DMS53 treated with DMSO at 0.1 percent for 48 hours (cell line): ENCODE measurements at regions not wholly inside any gene's neighbourhood (a gene's known extent, or its start where the extent isn't known, plus 50 kb on each side); places are given as distances from the start of the nearest gene placed in this dataset.
"Not testable (repeated sequence)": the region's sequence is repeated elsewhere in the genome, so short reads cannot be mapped to it uniquely, and the experiment has no call there.

Experiments
- DNase-seq: peaks from one replicate; lab custom pipeline; 2025; ENCODE audit not compliant: unreplicated experiment; lab: John Stamatoyannopoulos, UW

DNA sequence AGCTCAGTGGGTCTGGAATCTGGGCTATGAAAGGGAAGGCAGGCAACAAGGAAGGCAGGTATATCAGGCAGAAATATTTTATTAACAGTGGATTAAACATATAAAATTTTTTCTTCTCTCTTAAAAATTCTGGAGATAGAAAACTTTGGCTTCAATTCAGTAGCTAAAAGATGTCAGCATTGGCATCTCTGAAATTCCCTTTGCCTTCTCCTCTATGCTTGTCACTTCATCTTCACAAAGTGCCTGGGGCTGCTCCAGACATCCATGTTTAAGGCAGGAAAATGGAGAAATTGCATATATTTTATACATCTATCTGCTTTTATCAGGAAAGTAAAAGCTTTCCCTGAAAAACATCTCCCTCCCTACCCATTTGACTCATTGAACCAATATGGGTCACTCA is 894.1 kb upstream of the API5 start:
- no peak for DNase-seq

DNA sequence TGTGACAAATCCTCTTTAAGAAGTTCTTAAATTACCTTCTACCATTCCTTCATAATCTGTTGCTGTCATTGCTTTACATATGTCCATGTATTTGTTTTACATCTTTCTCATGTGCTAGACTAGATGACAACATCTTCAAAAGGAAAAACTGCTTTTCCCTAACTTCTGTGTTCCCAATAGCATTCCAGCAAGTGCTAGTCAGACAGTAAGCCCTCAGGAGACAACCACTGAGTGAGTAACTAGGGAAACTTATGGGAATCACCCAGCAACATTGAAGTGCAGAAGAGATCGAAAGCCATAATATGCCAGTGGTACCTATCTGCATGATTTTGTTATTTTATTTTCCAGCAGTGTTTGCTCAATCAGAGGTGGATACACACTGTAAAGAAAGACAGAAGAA is 889.7 kb upstream of the API5 start:
- no peak for DNase-seq

DNA sequence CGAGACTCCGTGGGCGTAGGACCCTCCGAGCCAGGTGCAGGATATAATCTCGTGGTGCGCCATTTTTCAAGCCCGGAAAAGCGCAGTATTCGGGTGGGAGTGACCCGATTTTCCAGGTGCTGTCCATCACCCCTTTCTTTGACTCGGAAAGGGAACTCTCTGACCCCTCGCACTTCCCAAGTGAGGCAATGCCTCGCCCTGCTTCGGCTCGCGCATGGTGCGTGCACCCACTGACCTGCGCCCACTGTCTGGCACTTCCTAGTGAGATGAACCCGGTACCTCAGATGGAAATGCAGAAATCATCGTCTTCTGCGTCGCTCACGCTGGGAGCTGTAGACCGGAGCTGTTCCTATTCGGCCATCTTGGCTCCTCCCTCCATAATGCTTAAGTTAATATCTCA is 876.9 kb upstream of the API5 start:
- not testable (repeated sequence) for DNase-seq

- no peak for DNase-seq
Measured at GRCh38 chr11:42444406-42444805, 867.4 kb upstream of the API5 start.

- DNase-seq: peak; percentile 8
Measured at GRCh38 chr11:42462558-42463310, 849.1 kb upstream of the API5 start.

GRCh38 chr11:42465623-42466022 is 846.2 kb upstream of the API5 start:
- peak; percentile 75 for DNase-seq

DNA sequence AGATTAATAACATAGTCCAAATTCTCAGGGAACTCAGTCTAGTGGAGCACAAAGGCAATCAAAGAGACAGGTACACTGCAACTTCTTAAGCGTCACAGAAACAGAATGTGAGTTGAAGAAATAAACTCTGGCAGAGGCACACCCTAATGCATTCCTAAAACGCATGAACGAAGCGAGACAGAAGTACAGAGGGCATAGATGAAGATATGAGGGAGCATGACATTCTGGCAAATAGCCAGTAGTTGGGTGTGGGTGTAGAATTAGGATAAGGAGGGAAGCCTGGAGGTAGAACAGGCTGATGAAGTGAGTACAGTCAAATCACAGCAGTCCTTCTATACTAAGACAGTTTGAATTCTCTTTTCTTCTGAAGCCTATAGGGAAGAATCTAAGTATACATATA is 838.7 kb upstream of the API5 start:
- no peak for DNase-seq

DNA sequence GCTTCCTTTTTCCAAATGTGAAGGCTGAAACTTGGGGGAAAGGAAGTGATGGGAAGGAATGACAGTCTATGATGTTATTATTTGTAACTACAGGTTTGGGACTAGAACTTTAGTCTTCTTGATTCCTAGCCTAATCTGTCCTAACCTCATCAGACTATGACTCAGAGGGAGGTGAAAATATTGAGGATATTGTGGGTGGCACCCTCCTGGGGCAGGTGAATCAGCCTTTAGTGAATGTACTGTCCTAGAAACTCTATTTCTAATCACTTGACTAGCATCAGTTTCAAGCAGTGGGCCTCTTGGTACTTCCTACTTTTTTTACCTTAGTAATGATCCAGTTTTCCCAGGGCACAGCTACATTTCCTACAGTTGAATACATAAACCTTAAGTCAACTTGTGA is 829.0 kb upstream of the API5 start:
- DNase-seq: no peak

DNA sequence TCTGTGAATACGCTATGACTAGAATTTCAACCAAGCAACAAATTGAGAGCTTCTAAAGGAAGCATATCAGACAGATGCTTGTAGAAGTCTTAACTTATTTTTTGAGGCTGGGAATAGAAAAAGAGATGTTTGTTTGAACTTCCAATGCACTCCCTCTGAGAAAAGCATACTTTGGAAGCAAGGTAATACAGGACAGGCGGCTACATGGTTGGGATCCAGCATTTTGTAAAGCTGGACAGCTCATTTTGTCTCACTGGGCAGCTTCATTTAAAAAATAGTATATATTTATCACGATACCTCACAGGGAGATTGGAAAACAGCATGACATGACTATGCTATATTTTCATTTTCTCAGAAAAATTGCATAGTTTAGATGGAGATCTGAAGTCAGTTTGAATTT is 821.3 kb upstream of the API5 start:
- DNase-seq: no peak

DNA sequence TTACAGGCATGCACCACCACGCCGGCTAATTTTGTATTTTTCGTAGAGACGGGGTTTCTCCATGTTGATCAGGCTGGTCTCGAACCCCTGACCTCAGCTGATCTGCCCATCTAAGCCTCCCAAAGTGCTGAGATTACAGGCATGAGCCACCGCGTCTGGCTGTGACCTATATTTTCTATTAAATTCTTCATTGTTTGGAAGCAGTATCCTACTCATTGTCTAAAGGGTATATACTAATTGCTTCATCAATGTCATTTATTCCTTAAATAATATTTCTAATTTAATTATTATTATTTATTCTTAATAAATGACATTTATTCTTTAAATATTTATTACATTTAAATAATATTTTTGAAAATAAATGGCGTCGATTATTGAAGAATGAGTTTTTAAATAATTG is 817.3 kb upstream of the API5 start:
- DNase-seq: no peak

DNA sequence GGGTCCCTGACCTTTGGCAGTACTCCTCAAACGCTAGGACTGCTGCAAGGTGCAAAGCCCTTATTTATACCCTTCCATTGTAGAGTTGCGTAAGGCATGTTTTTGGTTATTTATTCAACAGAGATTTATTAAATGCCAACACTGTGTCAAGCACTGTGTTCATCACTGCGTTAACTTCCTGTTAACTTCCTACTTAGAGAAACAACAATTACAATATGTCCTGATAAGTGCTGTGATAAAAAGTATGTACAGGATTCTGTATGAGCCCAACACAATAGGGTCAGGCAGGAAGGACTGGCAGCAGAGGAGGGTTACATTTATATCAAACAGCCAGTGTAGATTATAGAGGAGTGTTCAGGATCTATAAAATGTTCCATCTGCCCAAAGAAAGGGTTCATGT is 812.8 kb upstream of the API5 start:
- no peak for DNase-seq

DNA sequence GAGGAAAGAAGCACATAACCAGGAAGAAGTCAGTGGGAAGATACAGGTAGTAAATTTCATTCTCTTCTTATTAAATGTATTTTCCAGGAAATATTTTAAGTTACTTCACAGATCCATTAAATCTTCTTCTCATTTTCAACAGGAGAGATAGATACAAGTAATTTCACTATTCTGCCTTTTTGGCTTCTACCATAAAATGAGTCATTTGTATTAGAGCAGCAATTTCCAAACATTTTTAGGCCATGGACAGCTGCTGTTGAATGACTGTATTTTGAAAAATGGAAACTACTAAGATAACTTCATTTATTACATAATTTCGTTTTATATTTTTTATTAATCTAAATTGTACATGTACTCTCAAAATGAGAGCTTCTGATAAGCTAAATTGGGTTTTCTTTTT is 809.6 kb upstream of the API5 start:
- DNase-seq: no peak

GRCh38 chr11:42521994-42522393 is 789.8 kb upstream of the API5 start:
- DNase-seq: no peak

- DNase-seq: peak; percentile 29
Measured at GRCh38 chr11:42524534-42525227, 787.1 kb upstream of the API5 start.

GRCh38 chr11:42526426-42526825 is 785.4 kb upstream of the API5 start:
- DNase-seq: no peak

- no peak for DNase-seq
Measured at GRCh38 chr11:42528471-42528870, 783.3 kb upstream of the API5 start.

DNA sequence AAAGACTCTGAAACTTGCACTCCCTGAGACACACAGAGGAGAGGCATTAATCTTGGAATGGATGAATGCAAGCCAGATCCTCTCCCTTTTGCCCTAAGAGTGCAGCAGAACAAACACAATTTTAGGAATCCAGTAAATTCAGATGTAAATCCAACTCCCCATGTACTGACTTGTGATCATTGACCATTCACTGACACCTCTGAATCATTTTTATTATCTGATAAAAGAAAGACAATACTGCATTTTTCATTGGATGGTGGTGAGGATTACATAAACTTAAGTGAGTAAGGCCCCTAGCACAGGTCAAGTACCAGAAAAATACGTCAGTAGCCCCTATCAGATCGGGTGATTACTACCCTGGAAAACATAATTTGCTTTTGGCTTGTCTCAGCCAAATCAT is 782.9 kb upstream of the API5 start:
- DNase-seq: no peak

GRCh38 chr11:42536611-42537360 is 775.0 kb upstream of the API5 start:
- no peak for DNase-seq

- no peak for DNase-seq
Measured at GRCh38 chr11:42542336-42542735, 769.5 kb upstream of the API5 start.

DNA sequence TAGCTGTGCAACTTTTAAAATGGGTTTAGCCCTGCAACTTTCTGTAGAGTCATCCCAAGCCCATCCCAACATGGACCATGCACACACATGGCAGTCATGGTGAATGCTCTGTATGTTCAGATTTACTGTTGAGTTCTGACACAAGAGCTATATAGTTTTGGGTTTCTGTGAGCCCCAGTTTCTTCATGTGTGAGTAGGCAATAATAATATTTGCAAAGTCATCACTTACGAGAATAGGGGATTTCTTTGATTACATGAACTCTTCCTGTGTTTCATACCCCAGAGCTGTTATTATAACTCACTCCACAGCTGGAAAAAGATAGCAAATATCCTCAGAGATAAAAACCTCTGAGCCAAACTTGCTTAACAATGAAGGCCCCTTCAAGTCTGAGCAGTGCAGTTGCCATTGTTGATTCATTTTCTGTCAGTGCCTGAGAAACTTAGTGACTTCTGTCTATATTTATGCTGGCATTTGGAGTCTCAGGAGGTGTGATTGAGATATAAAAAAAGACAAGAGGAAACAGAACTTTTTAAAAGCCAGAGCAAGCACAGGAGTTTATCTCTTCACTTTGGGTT is 767.9 kb upstream of the API5 start:
- DNase-seq: no peak

DNA sequence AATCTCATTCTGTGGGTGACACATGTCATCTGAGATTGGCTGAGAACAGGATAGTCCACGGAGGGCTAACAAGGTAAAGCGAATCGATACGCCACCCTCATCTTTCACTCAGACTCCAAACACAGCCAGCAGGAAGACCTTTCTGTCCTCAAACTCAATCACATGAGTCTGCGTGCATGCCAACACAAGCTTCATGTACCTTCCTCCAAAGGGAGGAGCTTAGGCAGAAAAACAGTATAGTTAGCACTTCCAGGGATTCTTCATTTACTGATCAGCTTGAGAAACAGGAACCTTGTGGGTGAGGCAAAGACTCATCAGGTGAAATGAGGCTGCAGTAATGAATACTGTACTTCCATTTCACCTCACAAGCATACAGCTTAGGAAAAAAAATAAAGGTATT is 767.1 kb upstream of the API5 start:
- no peak for DNase-seq

DNA sequence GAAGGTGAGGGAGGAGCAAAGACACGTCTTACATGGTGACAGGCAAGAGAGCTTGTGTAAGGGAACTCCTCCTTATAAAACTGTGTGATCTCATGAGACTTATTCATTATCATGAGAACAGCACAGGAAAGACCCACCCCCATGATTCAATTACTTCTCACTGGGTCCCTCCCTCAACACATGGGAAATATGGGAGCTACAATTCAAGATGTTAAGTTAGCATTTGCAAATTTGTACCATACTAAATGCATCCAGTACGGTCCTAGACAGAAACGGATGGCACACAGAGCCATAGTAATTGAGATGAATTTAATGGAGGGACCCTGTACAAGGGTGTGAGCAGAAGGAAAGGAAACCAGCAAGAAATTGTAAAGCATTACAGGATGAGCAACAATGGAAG is 765.8 kb upstream of the API5 start:
- DNase-seq: no peak
